NCI-H524 treated with DMSO at 0.1 percent for 48 hours (cell line): ENCODE measurements at regions not wholly inside any gene's neighbourhood (a gene's known extent, or its start where the extent isn't known, plus 50 kb on each side); places are given as distances from the start of the nearest gene placed in this dataset.
A peak's percentile ranks its signal among the peaks of the same experiment; 100 is the strongest.
"Not testable (repeated sequence)": the region's sequence is repeated elsewhere in the genome, so short reads cannot be mapped to it uniquely, and the experiment has no call there.

ENCODE experiments used
- DNase-seq: peaks from one replicate; lab custom pipeline; 2025; lab: John Stamatoyannopoulos, UW

- not testable (repeated sequence) for DNase-seq
Measured at GRCh38 chr5:102154791-102155605, 141.1 kb downstream of the SLCO4C1 start.

GRCh38 chr5:102154291-102154690 is 141.8 kb downstream of the SLCO4C1 start:
- DNase-seq = no peak

GRCh38 chr5:102153003-102153759 is 142.9 kb downstream of the SLCO4C1 start:
- DNase-seq = no peak

GRCh38 chr5:102139029-102139428 is 157.1 kb downstream of the SLCO4C1 start:
- no peak for DNase-seq

GRCh38 chr5:102138243-102138653 is 157.8 kb downstream of the SLCO4C1 start:
- DNase-seq = no peak

- no peak for DNase-seq
Measured at GRCh38 chr5:102130890-102131289, 165.2 kb downstream of the SLCO4C1 start.

GRCh38 chr5:102130386-102130785 is 165.7 kb downstream of the SLCO4C1 start:
- DNase-seq = no peak

GRCh38 chr5:102119252-102119651 is 176.8 kb downstream of the SLCO4C1 start:
- no peak for DNase-seq

GRCh38 chr5:102115736-102116135 is 180.3 kb downstream of the SLCO4C1 start:
- no peak for DNase-seq

GRCh38 chr5:102114525-102115069 is 181.5 kb downstream of the SLCO4C1 start:
- DNase-seq = no peak

- DNase-seq = no peak
Measured at GRCh38 chr5:102107865-102108264, 188.2 kb downstream of the SLCO4C1 start.

GRCh38 chr5:102106599-102106998 is 189.5 kb downstream of the SLCO4C1 start:
- no peak for DNase-seq

GRCh38 chr5:102099766-102100331 is 196.2 kb downstream of the SLCO4C1 start:
- DNase-seq = no peak

GRCh38 chr5:102099083-102099482 is 197.0 kb downstream of the SLCO4C1 start:
- not testable (repeated sequence) for DNase-seq

GRCh38 chr5:102098606-102099005 is 197.5 kb downstream of the SLCO4C1 start:
- not testable (repeated sequence) for DNase-seq

GRCh38 chr5:102090770-102091169 is 205.3 kb downstream of the SLCO4C1 start:
- DNase-seq = no peak

GRCh38 chr5:102089883-102090282 is 206.2 kb downstream of the SLCO4C1 start:
- no peak for DNase-seq

- DNase-seq = no peak
Measured at GRCh38 chr5:102087906-102088305, 208.2 kb downstream of the SLCO4C1 start.

GRCh38 chr5:102080288-102080687 is 215.8 kb downstream of the SLCO4C1 start:
- no peak for DNase-seq

GRCh38 chr5:102077920-102078319 is 218.2 kb downstream of the SLCO4C1 start:
- DNase-seq = no peak

GRCh38 chr5:102069974-102070373 is 226.1 kb downstream of the SLCO4C1 start:
- no peak for DNase-seq

GRCh38 chr5:102068870-102069269 is 227.2 kb downstream of the SLCO4C1 start:
- DNase-seq = no peak

GRCh38 chr5:102049517-102049916 is 246.6 kb downstream of the SLCO4C1 start:
- DNase-seq = peak; percentile 42
